Uterus (tissue), 3 donors: ENCODE measurements at regions not wholly inside any gene's neighbourhood (a gene's known extent, or its start where the extent isn't known, plus 50 kb on each side); places are given as distances from the start of the nearest gene placed in this dataset.

ENCODE experiments used
- DNase-seq, 2 donors: peaks; one replicate each; pipeline ENCODE4 v3.0.0-alpha.2; 2019 to 2020
- H3K27ac ChIP-seq, 2 donors: fragments of 200-600 bp; sonication (generic); 1 replicate in 1 of 2; 2 replicates in 1 of 2; pipeline ENCODE4 v1.5.1; 2016 to 2018
- H3K27me3 ChIP-seq, 2 donors: fragments of 200-600 bp; sonication (generic); one replicate each; pipeline ENCODE4 v1.5.1; 2018 to 2019; ENCODE audit warnings: control low read depth in 1 of 2
- H3K36me3 ChIP-seq, 2 donors: fragments of 200-600 bp; sonication (generic); one replicate each; pipeline ENCODE4 v1.5.1; 2019; ENCODE audit warnings: control low read depth in 1 of 2
- H3K4me1 ChIP-seq, 2 donors: fragments of 200-600 bp; sonication (generic); one replicate each; pipeline ENCODE4 v1.5.1; 2018 to 2019; ENCODE audit warnings: control low read depth in 1 of 2
- H3K4me3 ChIP-seq, 2 donors: fragments of 200-600 bp; sonication (generic); 1 replicate in 1 of 2; 2 replicates in 1 of 2; pipeline ENCODE4 v1.5.1; 2018 to 2019; ENCODE audit warnings: mild to moderate bottlenecking in 1 of 2
- H3K9me3 ChIP-seq, 2 donors: fragments of 200-600 bp; sonication (generic); one replicate each; pipeline ENCODE4 v1.5.1; 2019; ENCODE audit warnings: control low read depth in 1 of 2
- CTCF ChIP-seq, 4 experiments: fragments of 200-600 bp in 2 of 4; fragments of 450-650 bp in 2 of 4; sonication (generic) in 2 of 4; IDR thresholded peaks; one replicate each; pipeline ENCODE4 v1.5.1; 2016 to 2019; ENCODE audit warnings: antibody characterized with exemption in 4 of 4, mild to moderate bottlenecking in 2 of 4, moderate library complexity in 1 of 4
- POLR2A ChIP-seq, 2 donors: fragments of 450-650 bp; IDR thresholded peaks; one replicate each; pipeline ENCODE4 v1.6.1; 2016; ENCODE audit warnings: antibody characterized with exemption in 2 of 2, mild to moderate bottlenecking in 1 of 2, moderate library complexity in 1 of 2
- intact Hi-C: fragments of 100-400 bp; cut with DNase I; formaldehyde crosslinking; loops from one replicate; pipeline ENCODE4 v1.15.1; 2023; ENCODE audit warnings: low total_unique reads
- donor health status: DM: yes; HTN: yes; CAD: no.

- Histone ChIP-seq H3K4me1 (no peaks in the 10 kb centered on the region), H3K9me3 (no peaks in the 10 kb centered on the region), H3K4me3 (no peak overlapping the region), H3K27me3 (no peaks in the 10 kb centered on the region), H3K36me3 (no peaks in the 10 kb centered on the region), H3K27ac (no peak overlapping the region)
- intact Hi-C loops: no loop called here
- DNase-seq: no peak
- TF ChIP-seq CTCF (IDR thresholded peaks at IDR 0.05) (no peak), POLR2A (IDR thresholded peaks at IDR 0.05) (no peak)
Observed at GRCh38 chr18:4578449-4578848, 123.3 kb upstream of the DLGAP1 start.

- TF ChIP-seq POLR2A (IDR thresholded peaks at IDR 0.05) (no peak), CTCF (IDR thresholded peaks at IDR 0.05) (no peak)
- H3K4me3 ChIP-seq: no peak overlapping the region
- no peaks in the 10 kb centered on the region for H3K9me3 ChIP-seq
- DNase-seq: no peak
- intact Hi-C loops: no loop called here
- H3K27me3 ChIP-seq: no peaks in the 10 kb centered on the region
- no peak overlapping the region for H3K27ac ChIP-seq
- H3K36me3 ChIP-seq: no peaks in the 10 kb centered on the region
- no peaks in the 10 kb centered on the region for H3K4me1 ChIP-seq
Observed at GRCh38 chr18:4573735-4574134, 118.6 kb upstream of the DLGAP1 start.

- Histone ChIP-seq H3K27ac (no peak overlapping the region), H3K4me3 (no peak overlapping the region), H3K27me3 (no peaks in the 10 kb centered on the region), H3K4me1 (no peaks in the 10 kb centered on the region), H3K36me3 (no peaks in the 10 kb centered on the region), H3K9me3 (no peaks in the 10 kb centered on the region)
- intact Hi-C loops: no loop called here
- no peak for DNase-seq
- TF ChIP-seq POLR2A (IDR thresholded peaks at IDR 0.05) (no peak), CTCF (IDR thresholded peaks at IDR 0.05) (no peak)
Observed at GRCh38 chr18:4557502-4557901, 102.4 kb upstream of the DLGAP1 start.

GRCh38 chr18:4551001-4551360 lies 95.9 kb upstream of the DLGAP1 start:
- Histone ChIP-seq H3K36me3 (no peaks in the 10 kb centered on the region), H3K27ac (no peak overlapping the region), H3K27me3 (no peaks in the 10 kb centered on the region), H3K4me3 (no peak overlapping the region), H3K9me3 (no peaks in the 10 kb centered on the region), H3K4me1 (no peaks in the 10 kb centered on the region)
- intact Hi-C loops: no loop called here
- TF ChIP-seq CTCF (IDR thresholded peaks at IDR 0.05) (no peak), POLR2A (IDR thresholded peaks at IDR 0.05) (no peak)
- no peak for DNase-seq

- Histone ChIP-seq H3K36me3 (no peaks in the 10 kb centered on the region), H3K4me3 (no peak overlapping the region), H3K4me1 (no peaks in the 10 kb centered on the region), H3K27ac (no peak overlapping the region), H3K27me3 (no peaks in the 10 kb centered on the region), H3K9me3 (no peaks in the 10 kb centered on the region)
- intact Hi-C loops: no loop called here
- TF ChIP-seq POLR2A (IDR thresholded peaks at IDR 0.05) (no peak), CTCF (IDR thresholded peaks at IDR 0.05) (no peak)
- DNase-seq: no peak
Observed at GRCh38 chr18:4549164-4549872, 94.2 kb upstream of the DLGAP1 start.
